Cardiac fibroblast (primary cell): ENCODE measurements at regions not wholly inside any gene's neighbourhood (a gene's known extent, or its start where the extent isn't known, plus 50 kb on each side); places are given as distances from the start of the nearest gene placed in this dataset.

Experiments
- DNase-seq, 2 donors: peaks; one replicate each; pipeline versions ENCODE4 v3.0.0 to v3.0.0-alpha.2; 2010; ENCODE audit warnings: low read depth in 2 of 2
- H3K4me3 ChIP-seq, 2 donors: replicated peaks in 1 of 2; 1 replicate in 1 of 2; 2 replicates in 1 of 2; pipeline ENCODE4 v1.5.1; 2011; ENCODE audit warnings: low read depth in 2 of 2, low read length in 2 of 2, mild to moderate bottlenecking in 2 of 2, moderate library complexity in 1 of 2
- CTCF ChIP-seq: IDR thresholded peaks from one replicate; pipeline ENCODE4 v1.5.1; 2011; ENCODE audit warnings: low read depth, mild to moderate bottlenecking, low read length, inconsistent platforms

DNA sequence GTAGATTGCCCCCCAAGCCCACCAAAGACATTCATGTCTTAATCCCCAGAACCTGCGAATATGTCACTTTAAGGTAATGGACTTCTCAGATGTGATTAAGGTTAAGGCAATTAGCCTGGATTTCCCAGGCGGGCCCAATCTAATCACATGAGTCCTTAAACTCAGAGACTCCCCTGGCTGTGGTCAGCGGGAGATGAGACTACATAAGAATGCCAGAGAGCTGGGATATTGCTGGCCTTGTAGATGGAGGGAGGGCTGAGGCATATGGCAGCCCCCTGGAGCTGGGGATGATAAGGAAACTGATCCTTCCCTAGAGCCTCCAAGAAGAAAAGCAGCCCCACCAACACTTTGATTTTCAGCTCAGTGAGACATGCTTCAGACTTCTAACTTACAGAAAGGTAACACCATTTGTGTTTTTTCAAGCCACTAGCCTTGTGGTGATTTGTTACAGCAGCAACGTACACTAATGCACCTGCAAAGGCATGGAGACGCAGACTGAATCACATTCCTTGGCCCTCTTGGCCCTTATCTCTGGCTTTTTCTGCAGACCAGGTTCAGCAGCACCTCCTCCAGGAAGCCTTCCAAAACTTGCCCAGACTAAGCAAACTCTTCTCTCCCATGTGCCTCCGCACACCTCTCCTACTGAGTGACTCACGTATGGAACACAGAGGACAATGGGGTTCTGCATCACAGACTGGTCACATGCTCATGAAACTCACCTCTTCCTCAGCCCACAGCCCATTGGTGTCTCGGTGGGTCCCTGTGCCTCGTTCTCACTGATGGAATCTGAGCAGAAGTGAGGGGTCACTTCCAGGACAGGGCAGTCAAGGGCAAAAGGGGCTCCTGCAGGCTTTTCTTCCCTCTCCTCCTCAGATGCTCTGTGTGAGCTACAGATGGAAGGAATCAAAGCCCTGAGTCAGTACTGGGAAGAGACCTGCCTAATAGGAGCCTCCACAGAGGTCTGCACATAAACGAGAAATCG lies 86.3 kb upstream of the HMGXB4 start:
- no peak for TF ChIP-seq CTCF

DNA sequence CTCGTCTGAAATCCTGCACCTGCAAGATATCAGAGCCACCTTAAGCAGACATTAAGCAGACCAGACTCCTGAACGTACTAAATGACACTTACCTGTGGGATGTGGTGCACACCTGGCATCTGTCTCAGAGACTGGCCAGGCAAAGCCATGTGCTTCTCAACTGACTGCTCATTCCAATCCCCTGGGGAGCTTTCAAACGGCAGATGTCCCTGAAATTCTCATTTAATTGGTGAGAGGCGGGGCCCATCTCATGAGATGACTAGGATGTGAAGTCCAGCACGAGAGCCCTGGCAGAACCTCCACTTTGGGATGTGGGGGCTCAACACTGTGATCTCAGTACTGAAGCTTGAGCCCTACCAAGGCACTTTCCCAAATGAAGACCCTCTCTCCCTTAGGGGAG lies 84.9 kb upstream of the HMGXB4 start:
- H3K4me3 ChIP-seq: no peak overlapping the region
- no peak for DNase-seq
- no peak for TF ChIP-seq CTCF

More for the DNA sequence above, 86.3 kb upstream of the HMGXB4 start:
- no peak overlapping the region for H3K4me3 ChIP-seq
- DNase-seq: no peak

- no peak for DNase-seq
- no peak for TF ChIP-seq CTCF
- no peak overlapping the region for H3K4me3 ChIP-seq
Observed at GRCh38 chr22:35173655-35174054, 83.6 kb upstream of the HMGXB4 start.

- H3K4me3 ChIP-seq: no peak overlapping the region
- no peak for DNase-seq
- no peak for TF ChIP-seq CTCF
Observed at GRCh38 chr22:35174401-35175038, 82.8 kb upstream of the HMGXB4 start.

DNA sequence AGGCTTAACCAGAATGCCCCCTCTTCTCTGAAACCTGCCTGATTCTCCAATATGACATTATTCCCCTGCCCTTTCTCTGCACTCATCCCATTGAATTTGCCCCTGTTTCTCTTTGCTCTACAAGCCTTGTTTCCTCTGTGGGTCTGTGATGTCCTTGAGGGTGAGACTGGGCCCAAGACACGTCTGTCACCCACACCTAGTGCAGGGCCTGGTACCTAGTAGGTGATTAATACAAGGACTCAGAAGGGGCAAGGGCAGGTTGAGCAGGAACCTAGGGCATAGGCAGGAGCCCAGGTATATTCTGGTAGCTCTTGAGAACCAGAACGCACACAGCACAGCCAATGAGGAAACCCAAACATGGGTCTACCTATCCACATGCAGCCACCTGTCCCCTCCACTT lies 81.9 kb upstream of the HMGXB4 start:
- no peak for TF ChIP-seq CTCF
- DNase-seq: no peak
- no peak overlapping the region for H3K4me3 ChIP-seq

- no peak for TF ChIP-seq CTCF
Observed at GRCh38 chr22:35177811-35178210, 79.5 kb upstream of the HMGXB4 start.

More at GRCh38 chr22:35177811-35178210, 79.5 kb upstream of the HMGXB4 start:
- H3K4me3 ChIP-seq: no peak overlapping the region
- DNase-seq: no peak
